HG03039 (cell line): ENCODE measurements at regions not wholly inside any gene's neighbourhood (a gene's known extent, or its start where the extent isn't known, plus 50 kb on each side); places are given as distances from the start of the nearest gene placed in this dataset.
"Not testable (repeated sequence)": the region's sequence is repeated elsewhere in the genome, so short reads cannot be mapped to it uniquely, and the experiment has no call there.

Experiments used
- ATAC-seq: cut with Tn5 transposase; IDR thresholded peaks from one replicate; pipeline ENCODE4 v1.9.1; 2021; ENCODE audit warnings: mild to moderate bottlenecking, moderate library complexity; ENCODE audit not compliant: unreplicated experiment

- no peak for ATAC-seq
Observed at GRCh38 chr1:234833646-234834045, 223.7 kb upstream of the IRF2BP2 start.

GRCh38 chr1:234833118-234833517 is 223.1 kb upstream of the IRF2BP2 start:
- ATAC-seq = no peak

GRCh38 chr1:234827656-234828055 is 217.7 kb upstream of the IRF2BP2 start:
- no peak for ATAC-seq

- no peak for ATAC-seq
Observed at GRCh38 chr1:234827181-234827580, 217.2 kb upstream of the IRF2BP2 start.

GRCh38 chr1:234826352-234826751 is 216.4 kb upstream of the IRF2BP2 start:
- ATAC-seq = no peak

- no peak for ATAC-seq
Observed at GRCh38 chr1:234825498-234826165, 215.7 kb upstream of the IRF2BP2 start.

GRCh38 chr1:234824836-234825235 is 214.9 kb upstream of the IRF2BP2 start:
- ATAC-seq = not testable (repeated sequence)

- no peak for ATAC-seq
Observed at GRCh38 chr1:234823191-234824176, 213.5 kb upstream of the IRF2BP2 start.

- no peak for ATAC-seq
Observed at GRCh38 chr1:234821840-234822239, 211.9 kb upstream of the IRF2BP2 start.

GRCh38 chr1:234820597-234820996 is 210.6 kb upstream of the IRF2BP2 start:
- ATAC-seq = no peak

GRCh38 chr1:234819845-234820244 is 209.9 kb upstream of the IRF2BP2 start:
- ATAC-seq = not testable (repeated sequence)

- ATAC-seq = not testable (repeated sequence)
Observed at GRCh38 chr1:234818040-234818387, 208.0 kb upstream of the IRF2BP2 start.

GRCh38 chr1:234817313-234818039 is 207.5 kb upstream of the IRF2BP2 start:
- not testable (repeated sequence) for ATAC-seq

GRCh38 chr1:234816864-234817263 is 206.9 kb upstream of the IRF2BP2 start:
- not testable (repeated sequence) for ATAC-seq

- not testable (repeated sequence) for ATAC-seq
Observed at GRCh38 chr1:234816186-234816851, 206.3 kb upstream of the IRF2BP2 start.

GRCh38 chr1:234815295-234815815 is 205.4 kb upstream of the IRF2BP2 start:
- not testable (repeated sequence) for ATAC-seq

GRCh38 chr1:234814235-234814634 is 204.3 kb upstream of the IRF2BP2 start:
- not testable (repeated sequence) for ATAC-seq

GRCh38 chr1:234811824-234812223 is 201.8 kb upstream of the IRF2BP2 start:
- not testable (repeated sequence) for ATAC-seq

- not testable (repeated sequence) for ATAC-seq
Observed at GRCh38 chr1:234810726-234811125, 200.7 kb upstream of the IRF2BP2 start.

GRCh38 chr1:234809854-234810245 is 199.9 kb upstream of the IRF2BP2 start:
- not testable (repeated sequence) for ATAC-seq
